MM.1S (cell line): ENCODE measurements at regions not wholly inside any gene's neighbourhood (a gene's known extent, or its start where the extent isn't known, plus 50 kb on each side); places are given as distances from the start of the nearest gene placed in this dataset.

Source experiments
- DNase-seq: peaks from one replicate; pipeline ENCODE4 v3.0.0-alpha.2; 2015
- H2AFZ ChIP-seq: fragments of 300-600 bp; sonication (generic); 2 replicates; pipeline ENCODE4 v1.6.0; 2016; ENCODE audit warnings: antibody characterized with exemption, low read length
- H3F3A ChIP-seq: fragments of 300-600 bp; sonication (generic); 2 replicates; pipeline ENCODE4 v1.6.1; 2016; ENCODE audit warnings: mild to moderate bottlenecking, antibody characterized with exemption, low read length, moderate library complexity, mixed read lengths; ENCODE audit not compliant: insufficient read depth
- H3K27ac ChIP-seq: fragments of 300-600 bp; sonication (generic); 2 replicates; pipeline ENCODE4 v1.5.1; 2016; ENCODE audit warnings: mild to moderate bottlenecking, low read length
- H3K27me3 ChIP-seq: fragments of 300-600 bp; sonication (generic); replicated peaks from 2 replicates; pipeline ENCODE4 v1.6.0; 2016; ENCODE audit warnings: low read length; ENCODE audit not compliant: insufficient read depth
- H3K36me3 ChIP-seq: fragments of 300-600 bp; sonication (generic); replicated peaks from 2 replicates; pipeline ENCODE4 v1.6.1; 2016; ENCODE audit warnings: mild to moderate bottlenecking, low read length, mixed read lengths; ENCODE audit not compliant: insufficient read depth
- H3K4me1 ChIP-seq: fragments of 300-600 bp; sonication (generic); 2 replicates; pipeline ENCODE4 v1.6.1; 2016; ENCODE audit warnings: low read length, mixed read lengths
- H3K4me2 ChIP-seq: fragments of 300-600 bp; sonication (generic); 2 replicates; pipeline ENCODE4 v1.6.0; 2016; ENCODE audit warnings: low read depth, low read length
- H3K4me3 ChIP-seq: fragments of 300-600 bp; sonication (generic); 2 replicates; pipeline ENCODE4 v1.5.1; 2016; ENCODE audit warnings: low read length, mixed read lengths
- H3K79me2 ChIP-seq: fragments of 300-600 bp; sonication (generic); 2 replicates; pipeline ENCODE4 v1.6.1; 2016; ENCODE audit warnings: mixed run types, low read length, mixed read lengths
- H3K9ac ChIP-seq: fragments of 300-600 bp; sonication (generic); 2 replicates; pipeline ENCODE4 v1.6.1; 2016; ENCODE audit warnings: low read length, mixed read lengths
- H3K9me2 ChIP-seq: fragments of 300-600 bp; sonication (generic); replicated peaks from 2 replicates; pipeline ENCODE4 v1.6.1; 2016; ENCODE audit warnings: mild to moderate bottlenecking, low read length, mixed read lengths; ENCODE audit not compliant: insufficient read depth
- H3K9me3 ChIP-seq: fragments of 300-600 bp; sonication (generic); replicated peaks from 2 replicates; pipeline ENCODE4 v1.6.1; 2016; ENCODE audit warnings: mild to moderate bottlenecking, low read length, mixed read lengths; ENCODE audit not compliant: insufficient read depth
- H4K20me1 ChIP-seq: fragments of 300-600 bp; sonication (generic); 2 replicates; pipeline ENCODE4 v1.6.1; 2016; ENCODE audit warnings: mild to moderate bottlenecking, low read length, moderate library complexity, mixed read lengths; ENCODE audit not compliant: insufficient read depth
- EZH2 ChIP-seq: fragments of 300-600 bp; sonication (generic); optimal IDR thresholded peaks from 2 replicates; pipeline ENCODE3; 2017; ENCODE audit warnings: low read depth, mild to moderate bottlenecking, antibody characterized with exemption, low read length, mixed read lengths
- EZH2phosphoT487 ChIP-seq: fragments of 300-600 bp; sonication (generic); IDR thresholded peaks from 2 replicates; pipeline ENCODE4 v1.6.1; 2018; ENCODE audit warnings: antibody characterized with exemption, low read length
- TF ChIP-seq, protein P1 (sequence below): fragments of 300-600 bp; sonication (generic); IDR thresholded peaks from 2 replicates; pipeline ENCODE4 v1.5.1; 2016; ENCODE audit warnings: antibody characterized with exemption, low read length, mixed read lengths

- no peaks in the 10 kb centered on the region for H3K36me3 ChIP-seq
- H3K9ac ChIP-seq, result no peak overlapping the region
- H3K4me1 ChIP-seq, result no peaks in the 10 kb centered on the region
- no peaks in the 10 kb centered on the region for H4K20me1 ChIP-seq
- H3K27ac ChIP-seq, result no peak overlapping the region
- H3K79me2 ChIP-seq, result no peaks in the 10 kb centered on the region
- H3K4me3 ChIP-seq, result no peak overlapping the region
- no peaks in the 10 kb centered on the region for H3K27me3 ChIP-seq
- H3K9me2 ChIP-seq, result no peaks in the 10 kb centered on the region
- DNase-seq, result no peak
- no peaks in the 10 kb centered on the region for H3K9me3 ChIP-seq
- H3K4me2 ChIP-seq, result no peak overlapping the region
- TF ChIP-seq EZH2phosphoT487 (no peak), EZH2 (no peak)
- TF ChIP-seq, protein P1, sequence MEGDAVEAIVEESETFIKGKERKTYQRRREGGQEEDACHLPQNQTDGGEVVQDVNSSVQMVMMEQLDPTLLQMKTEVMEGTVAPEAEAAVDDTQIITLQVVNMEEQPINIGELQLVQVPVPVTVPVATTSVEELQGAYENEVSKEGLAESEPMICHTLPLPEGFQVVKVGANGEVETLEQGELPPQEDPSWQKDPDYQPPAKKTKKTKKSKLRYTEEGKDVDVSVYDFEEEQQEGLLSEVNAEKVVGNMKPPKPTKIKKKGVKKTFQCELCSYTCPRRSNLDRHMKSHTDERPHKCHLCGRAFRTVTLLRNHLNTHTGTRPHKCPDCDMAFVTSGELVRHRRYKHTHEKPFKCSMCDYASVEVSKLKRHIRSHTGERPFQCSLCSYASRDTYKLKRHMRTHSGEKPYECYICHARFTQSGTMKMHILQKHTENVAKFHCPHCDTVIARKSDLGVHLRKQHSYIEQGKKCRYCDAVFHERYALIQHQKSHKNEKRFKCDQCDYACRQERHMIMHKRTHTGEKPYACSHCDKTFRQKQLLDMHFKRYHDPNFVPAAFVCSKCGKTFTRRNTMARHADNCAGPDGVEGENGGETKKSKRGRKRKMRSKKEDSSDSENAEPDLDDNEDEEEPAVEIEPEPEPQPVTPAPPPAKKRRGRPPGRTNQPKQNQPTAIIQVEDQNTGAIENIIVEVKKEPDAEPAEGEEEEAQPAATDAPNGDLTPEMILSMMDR, result no peak
- H3F3A ChIP-seq, result no peaks in the 10 kb centered on the region
- H2AFZ ChIP-seq, result no peak overlapping the region
Measured at GRCh38 chr6:7033202-7033601, 74.6 kb upstream of the RREB1 start.

DNA sequence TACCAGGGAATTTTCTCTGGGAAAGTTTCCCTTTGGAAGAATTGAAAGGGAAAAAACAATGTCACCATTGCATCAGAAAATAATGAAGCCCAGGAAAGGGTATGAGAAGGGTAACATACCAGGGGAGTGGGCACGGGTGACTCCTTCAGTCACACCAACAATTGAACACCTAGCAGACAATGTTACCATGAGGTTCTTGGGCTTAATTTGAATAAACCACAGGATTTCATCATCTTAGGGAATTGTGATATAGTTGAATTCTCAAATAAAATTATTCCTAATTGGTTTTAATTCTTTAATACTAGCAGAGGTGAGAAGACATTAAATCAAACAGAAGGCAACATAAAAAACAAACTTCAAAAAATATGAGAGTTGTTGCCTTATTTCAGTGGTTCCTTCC is 73.7 kb upstream of the RREB1 start:
- no peak overlapping the region for H3K4me3 ChIP-seq
- H3K36me3 ChIP-seq, result no peaks in the 10 kb centered on the region
- no peaks in the 10 kb centered on the region for H3K4me1 ChIP-seq
- no peak overlapping the region for H3K4me2 ChIP-seq
- no peaks in the 10 kb centered on the region for H3K79me2 ChIP-seq
- no peaks in the 10 kb centered on the region for H3K27me3 ChIP-seq
- no peak for DNase-seq
- H3K9me2 ChIP-seq, result no peaks in the 10 kb centered on the region
- no peak overlapping the region for H2AFZ ChIP-seq
- H3K9ac ChIP-seq, result no peak overlapping the region
- H4K20me1 ChIP-seq, result no peaks in the 10 kb centered on the region
- H3K9me3 ChIP-seq, result no peaks in the 10 kb centered on the region
- no peaks in the 10 kb centered on the region for H3F3A ChIP-seq
- TF ChIP-seq, protein P1, result no peak
- no peak for TF ChIP-seq EZH2phosphoT487
- no peak for TF ChIP-seq EZH2
- H3K27ac ChIP-seq, result no peak overlapping the region

DNA sequence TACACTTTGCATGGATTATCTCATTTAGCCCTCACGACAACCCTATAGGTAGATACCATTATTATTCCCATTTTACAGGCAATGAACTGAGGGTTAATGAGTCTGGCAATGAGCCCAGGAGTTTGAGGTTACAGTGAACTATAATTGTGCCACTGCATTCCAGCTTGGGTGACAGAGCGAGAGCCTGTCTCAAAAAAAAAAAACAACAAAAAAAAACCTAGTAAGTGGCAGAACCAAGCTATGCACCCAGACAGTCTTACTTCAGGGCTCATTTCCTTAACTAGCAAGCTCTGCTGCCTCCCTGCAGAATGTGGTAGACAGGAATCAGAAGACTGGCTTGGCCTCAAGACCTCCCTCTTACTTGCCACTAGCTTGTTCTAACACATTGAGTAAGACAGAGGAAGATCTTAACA is 71.9 kb upstream of the RREB1 start:
- Histone ChIP-seq H3K9ac (no peak overlapping the region), H3K27me3 (no peaks in the 10 kb centered on the region), H3K4me2 (no peak overlapping the region), H3K4me1 (no peaks in the 10 kb centered on the region), H3F3A (no peaks in the 10 kb centered on the region), H3K36me3 (no peaks in the 10 kb centered on the region), H4K20me1 (no peaks in the 10 kb centered on the region), H3K9me2 (no peaks in the 10 kb centered on the region), H3K27ac (no peak overlapping the region), H3K9me3 (no peaks in the 10 kb centered on the region), H2AFZ (no peak overlapping the region), H3K4me3 (no peak overlapping the region), H3K79me2 (no peaks in the 10 kb centered on the region)
- no peak for DNase-seq
- TF ChIP-seq EZH2phosphoT487 (no peak), EZH2 (no peak)
- TF ChIP-seq, protein P1, result no peak
